A673 (cell line): ENCODE measurements at regions not wholly inside any gene's neighbourhood (a gene's known extent, or its start where the extent isn't known, plus 50 kb on each side); places are given as distances from the start of the nearest gene placed in this dataset.

Source experiments
- BruUV-seq: library from RNA; stranded (reverse); fragments of 400-500 nt; replicated peaks from 2 replicates; lab custom pipeline; 2021; lab: Mats Ljungman, UMichigan
- CTCF ChIA-PET: fragments of 300-600 bp; sonication (Branson Sonifier 250); formaldehyde crosslinking; loops from one replicate; lab custom pipeline; 2022; ENCODE audit warnings: antibody characterized with exemption; lab: Charles Lee
- POLR2A ChIA-PET: fragments of 300-600 bp; sonication (Branson Sonifier 250); formaldehyde crosslinking; loops from one replicate; lab custom pipeline; 2022; ENCODE audit warnings: antibody characterized with exemption; ENCODE audit not compliant: low non-redundant PET; lab: Charles Lee
- DNase-seq: peaks from one replicate; pipeline ENCODE4 v3.0.0-alpha.2; 2015; ENCODE audit warnings: low spot score
- H3K27ac ChIP-seq: fragments of 200-600 bp; sonication (generic); 2 replicates; pipeline ENCODE4 v1.5.1; 2016; ENCODE audit warnings: mixed run types, low read depth, mild to moderate bottlenecking, mixed read lengths, antibody characterized with exemption, low read length; ENCODE audit not compliant: poor library complexity, severe bottlenecking
- H3K27me3 ChIP-seq: fragments of 200-600 bp; sonication (generic); replicated peaks from 2 replicates; pipeline ENCODE4 v1.6.1; 2017; ENCODE audit warnings: mixed run types, low read depth, mild to moderate bottlenecking, mixed read lengths, antibody characterized with exemption, low read length; ENCODE audit not compliant: insufficient read depth, poor library complexity
- H3K36me3 ChIP-seq: fragments of 200-600 bp; sonication (generic); 2 replicates; pipeline ENCODE4 v1.6.1; 2016; ENCODE audit warnings: mixed run types, mild to moderate bottlenecking, mixed read lengths, antibody characterized with exemption, low read length; ENCODE audit not compliant: insufficient read depth, poor library complexity, severe bottlenecking
- H3K4me1 ChIP-seq: fragments of 200-600 bp; sonication (generic); 2 replicates; pipeline ENCODE4 v1.6.1; 2017; ENCODE audit warnings: mixed run types, mild to moderate bottlenecking, mixed read lengths, antibody characterized with exemption, low read length; ENCODE audit not compliant: insufficient read depth, poor library complexity, severe bottlenecking
- H3K4me3 ChIP-seq: fragments of 200-600 bp; sonication (generic); 2 replicates; pipeline ENCODE4 v1.5.1; 2016; ENCODE audit warnings: low read depth, mixed run types, mild to moderate bottlenecking, mixed read lengths, low read length; ENCODE audit not compliant: poor library complexity, severe bottlenecking
- H3K9me3 ChIP-seq: fragments of 200-600 bp; sonication (generic); 2 replicates; pipeline ENCODE4 v1.6.1; 2016; ENCODE audit warnings: mixed run types, low read depth, mild to moderate bottlenecking, mixed read lengths, antibody characterized with exemption, low read length; ENCODE audit not compliant: poor library complexity, severe bottlenecking
- EZH2 ChIP-seq: fragments of 200-600 bp; sonication (generic); IDR thresholded peaks from 2 replicates; pipeline ENCODE4 v1.6.1; 2017; ENCODE audit warnings: borderline replicate concordance, low read depth, mild to moderate bottlenecking, mixed read lengths, antibody characterized with exemption, low read length; ENCODE audit not compliant: poor library complexity, severe bottlenecking
- intact Hi-C: fragments of 100-400 bp; cut with micrococcal nuclease; formaldehyde crosslinking; loops from one replicate; pipeline ENCODE4 v1.10.0; 2022; ENCODE audit not compliant: unreplicated experiment
- TF ChIP-seq, protein P1 (sequence below): fragments of 300-800, 200-600 bp; sonication (generic); conservative IDR thresholded peaks from 2 replicates; pipeline ENCODE4 v1.5.1; 2017; ENCODE audit warnings: low read depth, mild to moderate bottlenecking, antibody characterized with exemption, low read length, moderate library complexity, mixed read lengths

GRCh38 chr2:12009323-12009905 is 263.0 kb downstream of the LPIN1 start:
- no peak overlapping the region for H3K27ac ChIP-seq
- no TSS peak for BruUV-seq
- DNase-seq, result no peak
- ChIA-PET POLR2A (interaction anchor here (1.0 kb wide), 1 partner anchor 415 kb away, joined by 6 read pairs; no protein-coding TSS in a partner anchor), CTCF (no interaction called here)
- no peaks in the 10 kb centered on the region for H3K36me3 ChIP-seq
- peaks cover 20% of the 10 kb centered on the region for H3K4me1 ChIP-seq
- H3K9me3 ChIP-seq, result no peaks in the 10 kb centered on the region
- H3K4me3 ChIP-seq, result no peak overlapping the region
- no peak for TF ChIP-seq EZH2
- TF ChIP-seq, protein P1, sequence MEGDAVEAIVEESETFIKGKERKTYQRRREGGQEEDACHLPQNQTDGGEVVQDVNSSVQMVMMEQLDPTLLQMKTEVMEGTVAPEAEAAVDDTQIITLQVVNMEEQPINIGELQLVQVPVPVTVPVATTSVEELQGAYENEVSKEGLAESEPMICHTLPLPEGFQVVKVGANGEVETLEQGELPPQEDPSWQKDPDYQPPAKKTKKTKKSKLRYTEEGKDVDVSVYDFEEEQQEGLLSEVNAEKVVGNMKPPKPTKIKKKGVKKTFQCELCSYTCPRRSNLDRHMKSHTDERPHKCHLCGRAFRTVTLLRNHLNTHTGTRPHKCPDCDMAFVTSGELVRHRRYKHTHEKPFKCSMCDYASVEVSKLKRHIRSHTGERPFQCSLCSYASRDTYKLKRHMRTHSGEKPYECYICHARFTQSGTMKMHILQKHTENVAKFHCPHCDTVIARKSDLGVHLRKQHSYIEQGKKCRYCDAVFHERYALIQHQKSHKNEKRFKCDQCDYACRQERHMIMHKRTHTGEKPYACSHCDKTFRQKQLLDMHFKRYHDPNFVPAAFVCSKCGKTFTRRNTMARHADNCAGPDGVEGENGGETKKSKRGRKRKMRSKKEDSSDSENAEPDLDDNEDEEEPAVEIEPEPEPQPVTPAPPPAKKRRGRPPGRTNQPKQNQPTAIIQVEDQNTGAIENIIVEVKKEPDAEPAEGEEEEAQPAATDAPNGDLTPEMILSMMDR, result no peak
- no peaks in the 10 kb centered on the region for H3K27me3 ChIP-seq
- intact Hi-C loops, result no loop called here

GRCh38 chr2:12010059-12010458 is 263.6 kb downstream of the LPIN1 start:
- Histone ChIP-seq H3K4me1 (peaks cover 20% of the 10 kb centered on the region), H3K27me3 (no peaks in the 10 kb centered on the region), H3K36me3 (no peaks in the 10 kb centered on the region), H3K27ac (no peak overlapping the region), H3K9me3 (no peaks in the 10 kb centered on the region), H3K4me3 (no peak overlapping the region)
- no peak for DNase-seq
- TF ChIP-seq EZH2, result no peak
- TF ChIP-seq, protein P1, result no peak
- intact Hi-C loops, result no loop called here
- no TSS peak for BruUV-seq
- CTCF ChIA-PET, result no interaction called here
- POLR2A ChIA-PET, result interaction anchor here (1.0 kb wide), 1 partner anchor 414 kb away, joined by 6 read pairs; no protein-coding TSS in a partner anchor

- DNase-seq, result no peak
- CTCF ChIA-PET, result no interaction called here
Observed at GRCh38 chr2:12010779-12011178, 264.3 kb downstream of the LPIN1 start.

More at GRCh38 chr2:12010779-12011178, 264.3 kb downstream of the LPIN1 start:
- H3K4me3 ChIP-seq, result no peak overlapping the region
- TF ChIP-seq, protein P1, result no peak
- TF ChIP-seq EZH2, result no peak
- no peaks in the 10 kb centered on the region for H3K27me3 ChIP-seq
- peaks cover 17% of the 10 kb centered on the region for H3K4me1 ChIP-seq
- H3K9me3 ChIP-seq, result no peaks in the 10 kb centered on the region
- POLR2A ChIA-PET, result no interaction called here
- BruUV-seq, result no TSS peak
- no peak overlapping the region for H3K27ac ChIP-seq
- no peaks in the 10 kb centered on the region for H3K36me3 ChIP-seq
- intact Hi-C loops, result no loop called here
